CMK (cell line): ENCODE measurements at regions not wholly inside any gene's neighbourhood (a gene's known extent, or its start where the extent isn't known, plus 50 kb on each side); places are given as distances from the start of the nearest gene placed in this dataset.
"Not testable (repeated sequence)": the region's sequence is repeated elsewhere in the genome, so short reads cannot be mapped to it uniquely, and the experiment has no call there.

Experiments used
- DNase-seq: peaks from one replicate; pipeline ENCODE4 v3.0.0-alpha.2; 2010; ENCODE audit warnings: low read depth

DNA sequence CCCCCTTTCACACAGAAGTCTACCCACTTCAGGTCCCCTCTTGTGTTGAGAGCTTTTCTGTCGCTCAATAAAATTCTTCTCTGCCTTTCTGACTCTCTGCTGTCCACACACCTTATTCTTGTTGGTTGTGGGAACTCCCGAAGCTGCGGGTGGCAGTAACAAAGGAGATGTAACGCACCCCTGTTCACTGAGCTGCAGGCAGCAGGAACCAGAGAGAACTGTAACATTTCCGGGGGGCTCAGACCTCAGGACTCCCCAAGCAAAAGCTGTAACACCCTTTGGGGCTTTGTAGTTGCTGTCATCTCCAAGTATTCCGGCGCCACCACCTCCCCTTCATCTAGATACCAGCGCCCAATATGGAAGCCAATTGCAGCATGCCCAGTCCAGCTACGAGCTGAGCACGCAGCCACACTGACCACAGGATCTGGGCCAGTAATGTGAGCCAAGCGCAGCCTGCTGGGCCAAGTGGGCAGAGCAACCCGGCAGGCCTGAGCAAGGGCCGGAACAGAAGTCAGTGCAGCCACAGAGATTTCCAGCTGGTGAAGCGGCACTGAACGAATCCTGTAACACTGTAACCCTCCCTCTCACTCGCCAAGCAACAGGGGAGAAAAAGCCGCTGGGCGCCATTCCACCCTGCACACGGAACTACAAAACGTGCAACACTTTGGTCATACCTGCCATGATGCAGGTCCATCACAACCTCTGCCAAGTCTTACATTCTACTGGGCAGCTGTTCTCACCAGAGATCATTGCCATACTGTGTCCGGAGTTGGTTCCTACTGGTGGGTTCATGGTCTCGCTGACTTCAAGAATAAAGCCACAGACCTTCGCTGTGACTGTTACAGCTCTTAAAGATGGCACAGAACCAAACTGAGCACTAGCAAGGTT, 194.3 kb downstream of the SPATA31A6 start:
- not testable (repeated sequence) for DNase-seq

GRCh38 chr9:42378418-42378815, 195.0 kb downstream of the SPATA31A6 start:
- no peak for DNase-seq

DNA sequence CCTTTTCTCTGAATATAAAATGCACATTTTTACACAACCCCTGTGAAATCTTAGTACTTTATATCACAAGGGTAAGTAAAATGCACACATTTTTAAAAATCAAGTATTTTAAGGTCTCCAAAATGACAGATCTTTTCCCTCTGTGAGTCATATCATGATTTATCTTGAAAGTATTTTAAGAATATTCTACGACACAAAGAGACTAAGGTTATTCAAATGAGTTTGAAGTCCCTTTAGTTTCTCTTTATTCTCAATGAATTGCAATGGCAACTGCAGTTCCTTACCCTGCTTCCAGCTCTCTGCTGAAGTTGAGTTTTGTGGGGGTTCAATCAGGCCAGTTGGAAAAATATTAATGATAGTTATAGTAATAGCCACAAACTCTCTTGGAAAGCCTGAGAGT, 196.1 kb downstream of the SPATA31A6 start:
- not testable (repeated sequence) for DNase-seq

DNA sequence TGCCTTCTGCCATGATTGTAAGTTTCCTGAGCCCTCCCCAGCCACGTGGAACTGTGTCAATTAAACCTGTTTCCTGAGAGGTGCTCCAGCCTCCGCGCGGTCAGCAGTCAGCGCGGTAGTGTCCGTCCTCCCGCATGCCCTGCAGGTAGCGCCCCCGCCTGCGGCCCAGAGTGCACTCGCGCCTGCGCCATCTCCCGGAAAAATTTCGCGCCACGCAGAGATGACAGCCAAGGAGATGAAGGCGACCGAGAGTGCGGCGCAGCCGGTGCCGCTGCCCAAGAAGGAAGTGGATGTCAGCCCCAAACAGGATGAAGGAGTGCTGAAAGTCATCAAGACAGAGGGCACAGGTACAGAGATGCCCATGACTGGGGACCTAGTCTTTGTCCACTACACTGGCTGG, 201.1 kb downstream of the SPATA31A6 start:
- DNase-seq: not testable (repeated sequence)

- not testable (repeated sequence) for DNase-seq
Measured at GRCh38 chr9:42385574-42386120, 202.2 kb downstream of the SPATA31A6 start.

GRCh38 chr9:42386477-42386876, 203.0 kb downstream of the SPATA31A6 start:
- peak; percentile 8 for DNase-seq

GRCh38 chr9:42388146-42388690, 204.8 kb downstream of the SPATA31A6 start:
- no peak for DNase-seq

- DNase-seq: no peak
Measured at GRCh38 chr9:42388846-42389245, 205.4 kb downstream of the SPATA31A6 start.

DNA sequence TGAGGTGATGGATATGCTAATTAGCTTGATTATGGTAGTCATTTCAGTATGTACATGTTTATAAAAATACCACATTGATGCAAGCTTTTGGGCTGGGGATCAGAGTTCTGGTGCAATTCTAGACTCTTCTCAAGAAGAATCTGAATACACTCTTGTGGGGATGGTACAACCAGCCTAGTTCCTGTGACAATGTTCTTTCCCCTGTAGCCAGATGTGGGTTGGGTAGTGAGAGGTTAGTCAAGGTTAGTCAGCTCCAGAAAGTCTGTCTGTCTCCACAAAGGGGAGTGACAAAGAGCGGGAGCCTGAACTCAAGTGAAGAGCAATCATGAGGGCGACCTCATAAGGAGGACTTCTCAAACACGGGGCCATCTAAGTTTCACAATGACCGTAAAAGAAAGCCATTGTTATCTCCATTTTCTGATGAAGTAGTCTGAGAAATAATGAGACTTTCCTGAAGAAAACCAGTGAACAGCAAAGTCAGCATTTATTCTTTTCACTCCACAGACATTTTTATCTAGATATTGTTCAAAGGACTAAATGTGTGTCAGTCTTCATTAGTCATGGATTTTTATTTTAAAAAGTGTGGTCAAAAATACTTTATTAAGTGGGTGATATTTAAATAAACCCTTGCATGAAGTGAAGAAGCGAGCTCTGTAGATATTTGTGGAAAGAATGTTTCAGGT, 209.5 kb downstream of the SPATA31A6 start:
- DNase-seq: not testable (repeated sequence)

DNA sequence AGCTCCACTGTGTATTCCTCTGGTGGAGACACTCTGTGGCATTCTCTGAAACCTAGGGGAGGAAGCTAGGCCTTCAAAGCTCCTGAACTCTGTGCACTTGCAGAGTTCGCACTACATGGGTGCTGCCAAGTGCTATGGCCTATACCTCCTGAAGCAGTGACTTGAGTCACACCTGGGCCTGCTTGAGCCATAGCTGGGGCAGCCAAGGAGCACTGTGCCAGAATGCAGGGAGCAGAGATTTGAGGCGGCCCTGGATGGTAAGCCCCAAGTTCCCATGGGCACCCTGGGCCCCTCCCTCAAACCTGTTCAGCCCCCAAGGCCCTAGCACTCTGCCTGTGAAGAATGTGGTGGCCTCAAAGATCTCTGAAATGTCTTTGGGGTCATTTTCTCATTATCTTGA, 212.9 kb downstream of the SPATA31A6 start:
- DNase-seq: no peak

DNA sequence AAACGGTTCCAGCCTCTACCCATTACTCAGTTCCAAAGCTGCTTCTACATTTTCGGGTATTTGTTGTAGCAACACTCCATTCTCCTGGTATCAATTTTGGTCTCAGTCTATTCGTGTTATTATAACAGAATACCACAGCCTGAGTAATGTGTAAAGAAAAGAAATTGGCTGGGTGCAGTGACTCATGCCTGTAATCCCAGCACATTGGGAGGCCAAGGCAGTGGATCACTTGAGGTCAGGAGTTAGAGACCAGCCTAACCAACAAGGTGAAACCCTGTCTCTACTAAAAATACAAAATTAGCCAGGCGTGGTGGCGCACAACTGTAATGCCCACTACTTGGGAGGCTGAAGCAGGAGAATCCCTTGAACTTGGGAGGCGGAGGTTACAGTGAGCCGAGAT, 213.9 kb downstream of the SPATA31A6 start:
- DNase-seq: not testable (repeated sequence)

- DNase-seq: not testable (repeated sequence)
Measured at GRCh38 chr9:42402919-42403318, 219.5 kb downstream of the SPATA31A6 start.

GRCh38 chr9:42409581-42409980, 226.1 kb downstream of the SPATA31A6 start:
- not testable (repeated sequence) for DNase-seq

DNA sequence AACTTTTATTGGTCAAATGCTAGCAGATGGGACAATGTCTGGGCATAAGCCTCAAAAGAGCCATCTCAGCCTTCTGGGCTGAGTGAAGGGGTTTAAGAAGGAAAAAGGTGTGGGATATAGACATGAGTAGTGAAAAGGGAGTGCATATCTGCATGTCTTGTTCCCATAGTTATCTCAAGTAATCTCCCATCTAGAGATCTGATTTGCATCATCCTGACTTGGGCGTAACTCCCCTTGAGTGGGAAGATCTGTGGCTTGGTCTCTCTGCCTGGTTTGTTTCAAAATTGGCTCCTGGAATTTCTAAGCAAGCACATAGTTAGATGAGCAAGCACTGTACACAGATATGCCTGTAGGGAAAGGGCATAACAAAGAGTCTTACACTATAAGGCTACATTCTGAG, 228.9 kb downstream of the SPATA31A6 start:
- not testable (repeated sequence) for DNase-seq

GRCh38 chr9:42414865-42415264, 231.4 kb downstream of the SPATA31A6 start:
- not testable (repeated sequence) for DNase-seq

GRCh38 chr9:42419652-42420051, 236.2 kb downstream of the SPATA31A6 start:
- not testable (repeated sequence) for DNase-seq

- DNase-seq: not testable (repeated sequence)
Measured at GRCh38 chr9:42420324-42420723, 236.9 kb downstream of the SPATA31A6 start.

DNA sequence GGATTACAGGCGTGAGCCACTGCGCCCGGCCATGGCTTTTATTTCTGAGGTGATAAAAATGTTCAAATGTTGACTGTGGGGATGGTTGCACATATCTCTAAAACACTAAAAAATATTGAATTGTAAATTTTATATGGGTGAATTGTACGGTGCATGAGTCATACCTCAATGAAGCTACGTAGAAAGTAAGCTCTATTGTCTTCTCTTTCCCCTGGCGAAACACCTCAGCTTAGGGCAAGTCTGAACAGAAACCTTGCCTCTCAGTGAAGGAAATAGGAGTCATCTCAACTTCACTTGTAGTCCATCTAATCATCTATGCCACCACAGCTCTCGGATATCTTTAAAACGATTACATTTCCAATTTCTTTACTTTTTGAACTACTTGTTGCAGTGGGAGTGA, 238.2 kb downstream of the SPATA31A6 start:
- DNase-seq: not testable (repeated sequence)

DNA sequence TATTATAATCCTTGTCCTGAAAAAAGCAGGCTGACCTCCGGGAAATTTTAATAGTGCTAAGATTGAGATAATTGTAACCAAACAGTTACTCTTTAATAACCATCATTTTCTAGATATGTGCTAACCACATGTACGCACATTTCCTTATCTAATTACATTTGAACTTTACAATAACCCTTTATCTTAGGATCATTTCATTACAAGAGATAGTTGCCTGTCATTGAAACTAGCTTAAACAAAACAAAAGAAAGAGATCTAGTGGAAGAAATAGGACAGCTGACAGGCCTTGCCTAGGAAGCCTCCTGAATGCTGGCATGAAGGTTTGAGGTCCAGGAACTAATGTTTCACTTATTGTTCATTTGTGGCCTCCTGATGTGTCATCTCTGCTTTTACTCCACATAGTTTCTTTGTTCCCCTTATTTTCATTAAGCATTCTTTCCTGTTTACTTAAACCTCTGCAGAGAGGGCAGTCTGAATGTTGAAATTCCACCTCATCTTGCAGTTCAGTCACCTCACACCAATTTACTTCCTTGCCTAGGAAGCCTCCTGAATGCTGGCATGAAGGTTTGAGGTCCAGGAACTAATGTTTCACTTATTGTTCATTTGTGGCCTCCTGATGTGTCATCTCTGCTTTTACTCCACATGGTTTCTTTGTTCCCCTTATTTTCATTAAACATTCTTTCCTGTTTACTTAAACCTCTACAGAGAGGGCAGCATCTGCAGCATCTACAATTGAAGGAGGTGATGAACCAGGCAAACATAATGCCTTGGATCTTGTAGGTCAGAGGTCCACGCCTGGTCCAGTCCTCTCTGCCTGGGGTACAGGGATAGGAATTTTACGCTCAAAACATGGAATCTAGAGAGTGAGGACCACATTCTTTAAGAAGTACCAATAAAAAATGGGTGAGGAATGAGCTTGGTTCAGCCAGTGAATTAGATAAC, 247.5 kb downstream of the SPATA31A6 start:
- not testable (repeated sequence) for DNase-seq

DNA sequence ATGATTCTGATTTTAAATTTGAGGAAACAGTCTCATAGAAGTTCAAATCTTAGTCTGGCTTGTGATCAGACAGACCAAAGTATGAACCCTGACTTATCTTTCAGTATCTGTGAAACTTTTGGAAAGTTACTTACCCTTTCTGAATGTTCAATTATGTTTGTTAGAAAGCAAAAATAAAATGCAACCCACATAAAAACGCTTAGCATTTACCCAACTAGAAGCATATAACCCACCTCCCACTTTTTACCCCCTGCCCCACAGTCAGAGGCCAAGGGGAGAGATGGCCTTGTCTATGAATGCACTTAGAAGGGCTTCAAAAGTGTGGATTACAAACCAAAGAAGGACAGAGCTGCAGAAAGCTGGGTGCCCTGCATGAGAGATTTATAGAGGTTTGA, 248.2 kb downstream of the SPATA31A6 start:
- DNase-seq: not testable (repeated sequence)
